IMR-90 (cell line): ENCODE measurements at regions not wholly inside any gene's neighbourhood (a gene's known extent, or its start where the extent isn't known, plus 50 kb on each side); places are given as distances from the start of the nearest gene placed in this dataset.

Experiments
- ATAC-seq: fragments of 200-7000 bp; cut with Tn5 transposase; 2 replicates; pipeline ENCODE4 v1.9.1; 2020; ENCODE audit warnings: low read depth, mild to moderate bottlenecking, moderate library complexity
- BruUV-seq: library from RNA; stranded (reverse); fragments of 400-500 nt; replicated peaks from 2 replicates; lab custom pipeline; 2021; lab: Mats Ljungman, UMichigan
- CTCF ChIA-PET: fragments of 300-600 bp; formaldehyde crosslinking; extraction: SDS; loops from one replicate; lab custom pipeline; 2021; ENCODE audit warnings: antibody characterized with exemption; lab: Yijun Ruan, JAX
- POLR2A ChIA-PET: fragments of 300-600 bp; sonication (Branson Sonifier 250); formaldehyde crosslinking; loops from one replicate; lab custom pipeline; 2022; ENCODE audit warnings: antibody characterized with exemption; ENCODE audit not compliant: unreplicated experiment; lab: Charles Lee
- DNase-seq: peaks from one replicate; pipeline ENCODE4 v3.0.0; 2013
- H2AFZ ChIP-seq: replicated peaks from 2 replicates; pipeline ENCODE3; 2013; ENCODE audit warnings: low read length, mild to moderate bottlenecking; ENCODE audit not compliant: poor library complexity
- H2AK5ac ChIP-seq: 2 replicates; pipeline ENCODE4 v1.6.1; 2013; ENCODE audit warnings: low read depth, low read length, inconsistent platforms
- H2AK9ac ChIP-seq: replicated peaks from 2 replicates; pipeline ENCODE3; 2013; ENCODE audit warnings: mild to moderate bottlenecking, low read depth, low read length, moderate library complexity; ENCODE audit not compliant: poor library complexity
- H2BK120ac ChIP-seq: 2 replicates; pipeline ENCODE4 v1.6.1; 2013; ENCODE audit warnings: low read depth, low read length, inconsistent platforms
- H2BK15ac ChIP-seq: 3 replicates; pipeline ENCODE4 v1.6.1; 2013; ENCODE audit warnings: low read depth, low read length, inconsistent platforms
- H2BK20ac ChIP-seq: 2 replicates; pipeline ENCODE4 v1.6.1; 2013; ENCODE audit warnings: low read depth, mild to moderate bottlenecking, inconsistent platforms, low read length, moderate library complexity
- H2BK5ac ChIP-seq: 2 replicates; pipeline ENCODE4 v1.6.1; 2013; ENCODE audit warnings: mild to moderate bottlenecking, low read depth, low read length, inconsistent platforms; ENCODE audit not compliant: poor library complexity, severe bottlenecking
- H3K14ac ChIP-seq: replicated peaks from 2 replicates; pipeline ENCODE4 v1.6.1; 2013; ENCODE audit warnings: low read depth, low read length, inconsistent platforms
- H3K18ac ChIP-seq: 2 replicates; pipeline ENCODE4 v1.6.1; 2013; ENCODE audit warnings: low read depth, low read length, control low read depth
- H3K23ac ChIP-seq: 2 replicates; pipeline ENCODE4 v1.6.1; 2013; ENCODE audit warnings: low read depth, low read length, inconsistent platforms
- H3K27ac ChIP-seq: 2 replicates; pipeline ENCODE4 v1.5.1; 2013; ENCODE audit warnings: mild to moderate bottlenecking, control low read depth, low read length; ENCODE audit not compliant: insufficient read depth
- H3K27me3 ChIP-seq: 2 replicates; pipeline ENCODE4 v1.6.1; 2013; ENCODE audit warnings: low read length; ENCODE audit not compliant: control insufficient read depth, insufficient read depth
- H3K36me3 ChIP-seq: 2 replicates; pipeline ENCODE4 v1.6.1; 2013; ENCODE audit warnings: low read length, mixed read lengths; ENCODE audit not compliant: control insufficient read depth, insufficient read depth
- H3K4ac ChIP-seq: 2 replicates; pipeline ENCODE4 v1.6.1; 2013; ENCODE audit warnings: low read depth, low read length, inconsistent platforms
- H3K4me1 ChIP-seq: 2 replicates; pipeline ENCODE4 v1.6.1; 2013; ENCODE audit warnings: low read length, mixed read lengths; ENCODE audit not compliant: control insufficient read depth, insufficient read depth
- H3K4me2 ChIP-seq: 2 replicates; pipeline ENCODE4 v1.6.1; 2013; ENCODE audit warnings: low read depth, mild to moderate bottlenecking, control low read depth, low read length, moderate library complexity
- H3K4me3 ChIP-seq: 2 replicates; pipeline ENCODE4 v1.5.1; 2013; ENCODE audit warnings: low read depth, mild to moderate bottlenecking, control low read depth, low read length, moderate library complexity; ENCODE audit not compliant: insufficient read depth
- H3K56ac ChIP-seq: 2 replicates; pipeline ENCODE4 v1.6.1; 2013; ENCODE audit warnings: low read length, inconsistent platforms; ENCODE audit not compliant: insufficient read depth; ENCODE audit errors: extremely low read depth
- H3K79me1 ChIP-seq, 2 experiments: 2 replicates each; pipeline ENCODE4 v1.6.1; 2013; ENCODE audit warnings: low read length in 2 of 2, inconsistent platforms in 1 of 2, low read depth in 1 of 2
- H3K9ac ChIP-seq: 2 replicates; pipeline ENCODE4 v1.6.1; 2013; ENCODE audit warnings: low read depth, low read length, control low read depth
- H3K9me1 ChIP-seq: 2 replicates; pipeline ENCODE4 v1.6.1; 2013; ENCODE audit warnings: low read length, inconsistent platforms; ENCODE audit not compliant: insufficient read depth
- H3K9me3 ChIP-seq: 2 replicates; pipeline ENCODE4 v1.6.1; 2013; ENCODE audit warnings: low read length; ENCODE audit not compliant: control insufficient read depth, insufficient read depth
- H4K20me1 ChIP-seq: 2 replicates; pipeline ENCODE4 v1.6.1; 2013; ENCODE audit warnings: low read length, inconsistent platforms; ENCODE audit not compliant: insufficient read depth
- H4K5ac ChIP-seq: 2 replicates; pipeline ENCODE4 v1.6.1; 2013; ENCODE audit warnings: mild to moderate bottlenecking, low read depth, low read length, control low read depth
- H4K8ac ChIP-seq, 2 experiments: 2 replicates each; pipeline ENCODE4 v1.6.1; 2013; ENCODE audit warnings: low read depth in 2 of 2, low read length in 2 of 2, control low read depth in 1 of 2, inconsistent platforms in 1 of 2
- H4K91ac ChIP-seq: 2 replicates; pipeline ENCODE4 v1.6.1; 2013; ENCODE audit warnings: low read depth, low read length, inconsistent platforms; ENCODE audit not compliant: insufficient read depth
- CHD1 ChIP-seq: IDR thresholded peaks from 2 replicates; pipeline ENCODE4 v1.6.1; 2012; ENCODE audit warnings: low read depth, low read length, improper control_type of control experiment
- MAFK ChIP-seq: IDR thresholded peaks from 2 replicates; pipeline ENCODE4 v1.6.1; 2012; ENCODE audit warnings: low read depth, low read length, improper control_type of control experiment
- WGBS, 2 experiments: methylation state at CpG; one replicate each; pipeline versions ENCODE4 v1.1.5 to v1.1.7; 2013; ENCODE audit warnings: missing lambda C conversion rate in 2 of 2; ENCODE audit not compliant: insufficient read length in 1 of 2; ENCODE audit errors: extremely low coverage in 2 of 2; 5-methylcytosine and 5-hydroxymethylcytosine counted together
- dilution Hi-C: fragments of 300-500 bp; cut with HindIII; formaldehyde crosslinking; loops from one replicate; pipeline ENCODE4 v1.14.3; 2018; ENCODE audit warnings: low sequenced_read_pairs; ENCODE audit not compliant: unreplicated experiment
- in situ Hi-C: fragments of 300-500 bp; cut with MboI; formaldehyde crosslinking; loops from 3 replicates; pipeline ENCODE4 v1.14.3; 2019; ENCODE audit warnings: low sequenced_read_pairs, inconsistent platforms, mixed read lengths
- intact Hi-C: fragments of 100-400 bp; cut with micrococcal nuclease; formaldehyde crosslinking; loops from 2 replicates; pipeline ENCODE4 v1.10.0; 2022

DNA sequence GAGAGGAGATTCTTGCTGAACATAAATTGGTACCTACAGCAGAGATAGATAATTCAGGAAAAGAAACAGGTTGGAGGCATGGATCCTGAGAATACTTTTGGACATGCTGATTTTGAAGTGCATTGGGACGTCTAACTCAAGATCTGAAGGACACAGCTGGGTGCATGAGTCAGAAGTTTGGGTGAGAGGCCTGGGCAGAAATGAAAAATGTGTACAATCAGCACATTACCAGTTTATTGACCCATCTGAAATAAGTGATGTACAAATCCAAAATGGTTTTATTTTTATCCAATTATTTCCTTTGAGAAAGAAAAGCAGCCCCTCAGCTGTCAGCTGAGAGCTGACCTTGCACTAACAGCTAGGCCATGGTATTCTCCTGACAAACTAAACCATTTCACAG lies 975.2 kb upstream of the B3GALT2 start:
- Histone ChIP-seq H3K4me3 (no peak overlapping the region), H3K4me1 (no peaks in the 10 kb centered on the region), H3K4me2 (no peak overlapping the region), H2BK20ac (no peak overlapping the region), H3K27ac (no peak overlapping the region), H2BK5ac (no peak overlapping the region), H3K56ac (no peak overlapping the region), H4K5ac (no peak overlapping the region), H2AK5ac (no peak overlapping the region), H4K8ac (no peak overlapping the region), H3K14ac (no peak overlapping the region), H4K20me1 (no peaks in the 10 kb centered on the region), H3K9me3 (no peaks in the 10 kb centered on the region), H3K18ac (no peak overlapping the region), H2BK120ac (no peak overlapping the region), H3K23ac (no peak overlapping the region), H2AFZ (no peak overlapping the region), H2BK15ac (no peak overlapping the region), H3K9ac (no peak overlapping the region), H4K91ac (no peak overlapping the region), H3K9me1 (no peaks in the 10 kb centered on the region), H3K36me3 (no peaks in the 10 kb centered on the region), H3K79me1 (no peaks in the 10 kb centered on the region), H3K27me3 (no peaks in the 10 kb centered on the region), H2AK9ac (no peak overlapping the region), H3K4ac (no peak overlapping the region)
- no peak for DNase-seq
- intact Hi-C loops (loop anchor here (10.0 kb wide), 1 partner anchor 757 kb away; no protein-coding TSS in a partner anchor), dilution Hi-C loops (no loop called here), in situ Hi-C loops (no loop called here)
- ChIA-PET POLR2A (no interaction called here), CTCF (interaction anchor here (0.7 kb wide), 1 partner anchor 209 kb away, joined by 3 read pairs; no protein-coding TSS in a partner anchor)
- no TSS peak for BruUV-seq
- no peak for ATAC-seq
- TF ChIP-seq MAFK (peak; percentile 50; the same call in 1 of the 2 replicates), CHD1 (no peak)
- no CpG with 5 or more reads among the region's 1 CpG for WGBS, 2 experiments
